GM12891 (cell line): ENCODE measurements at regions not wholly inside any gene's neighbourhood (a gene's known extent, or its start where the extent isn't known, plus 50 kb on each side); places are given as distances from the start of the nearest gene placed in this dataset.

Experiments
- POLR2A ChIP-seq: IDR thresholded peaks from 2 replicates; pipeline ENCODE4 v1.6.1; 2011; ENCODE audit warnings: low read depth, low read length, control low read depth
- SPI1 ChIP-seq: IDR thresholded peaks from 2 replicates; pipeline ENCODE4 v1.6.1; 2011; ENCODE audit warnings: low read depth, low read length, control low read depth
- TAF1 ChIP-seq: IDR thresholded peaks from 2 replicates; pipeline ENCODE4 v1.6.1; 2011; ENCODE audit warnings: low read depth, low read length, control low read depth

- TF ChIP-seq POLR2A (no peak), TAF1 (no peak), SPI1 (no peak)
Observed at GRCh38 chr2:67169417-67170140, 227.6 kb upstream of the ETAA1 start.
